GM19397 (cell line): ENCODE measurements at regions not wholly inside any gene's neighbourhood (a gene's known extent, or its start where the extent isn't known, plus 50 kb on each side); places are given as distances from the start of the nearest gene placed in this dataset.
"Not testable (repeated sequence)": the region's sequence is repeated elsewhere in the genome, so short reads cannot be mapped to it uniquely, and the experiment has no call there.

ENCODE experiments used
- ATAC-seq: cut with Tn5 transposase; IDR thresholded peaks from one replicate; pipeline ENCODE4 v1.9.1; 2021; ENCODE audit warnings: mild to moderate bottlenecking, moderate library complexity; ENCODE audit not compliant: unreplicated experiment

DNA sequence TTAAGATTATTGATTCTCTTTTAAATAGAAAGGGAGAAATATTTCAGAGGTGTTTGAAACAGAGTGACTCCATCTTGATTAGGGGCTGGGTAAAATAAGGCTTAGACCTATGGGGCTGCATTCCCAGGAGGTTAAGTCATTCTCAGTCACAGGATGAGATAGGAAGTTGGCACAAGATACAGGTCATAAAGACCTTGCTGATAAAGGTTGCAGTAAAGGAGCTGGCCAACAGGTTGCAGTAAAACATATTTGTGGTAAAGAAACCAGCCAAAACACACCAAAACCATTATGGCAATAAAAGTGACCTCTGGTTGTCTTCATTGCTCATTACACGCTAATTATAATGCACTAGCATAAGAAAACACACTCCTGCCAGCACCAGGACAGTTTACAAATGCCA lies 165.0 kb downstream of the SPIN4 start:
- no peak for ATAC-seq

GRCh38 chrX:63179852-63180251 lies 171.3 kb downstream of the SPIN4 start:
- not testable (repeated sequence) for ATAC-seq

GRCh38 chrX:63176578-63176977 lies 174.6 kb downstream of the SPIN4 start:
- ATAC-seq = not testable (repeated sequence)

DNA sequence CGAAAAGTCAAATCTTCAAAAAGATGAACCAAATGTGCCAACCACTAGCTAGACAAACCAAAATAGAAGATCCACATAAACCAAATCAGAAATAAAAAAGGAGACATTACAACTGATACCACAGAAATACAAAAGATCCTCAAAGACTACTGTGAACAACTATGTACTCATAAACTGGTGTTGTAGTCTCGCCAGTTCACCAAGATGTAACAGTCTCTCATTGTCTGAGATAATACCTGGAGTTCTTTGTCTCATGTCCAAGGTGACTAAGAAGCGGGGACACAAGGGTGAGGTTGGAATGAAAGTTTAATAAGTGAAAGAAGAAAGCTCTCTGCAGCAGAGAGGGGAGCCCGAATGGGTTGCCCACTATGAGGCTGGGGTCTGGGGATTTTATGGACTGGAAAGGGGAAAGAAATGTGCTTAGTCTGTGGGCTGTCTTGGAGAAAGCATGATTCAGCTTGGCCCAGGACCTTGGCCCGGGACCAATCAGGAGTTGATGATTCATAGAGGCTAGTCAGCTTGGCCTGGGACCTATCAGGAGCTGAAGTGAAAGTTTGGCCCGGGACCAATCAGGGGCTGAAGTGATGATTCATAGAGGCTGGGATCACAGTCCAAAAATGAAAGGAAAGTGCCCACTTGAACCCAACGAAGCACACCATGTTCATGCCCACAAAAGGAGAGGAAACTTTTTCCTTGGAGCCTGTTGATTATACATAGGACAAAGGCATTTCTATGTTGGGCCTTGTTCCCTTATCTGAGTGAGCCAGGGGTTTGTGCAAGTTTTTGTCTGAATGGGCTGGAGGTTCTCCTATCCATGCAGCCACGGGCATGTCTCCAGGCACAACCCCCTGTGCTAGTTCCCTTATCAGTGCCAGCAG lies 177.1 kb downstream of the SPIN4 start:
- not testable (repeated sequence) for ATAC-seq

GRCh38 chrX:63169416-63169815 lies 181.7 kb downstream of the SPIN4 start:
- not testable (repeated sequence) for ATAC-seq

- ATAC-seq = not testable (repeated sequence)
Measured at GRCh38 chrX:63168949-63169348, 182.2 kb downstream of the SPIN4 start.

- not testable (repeated sequence) for ATAC-seq
Measured at GRCh38 chrX:63167002-63167401, 184.1 kb downstream of the SPIN4 start.

GRCh38 chrX:63160994-63161393 lies 190.1 kb downstream of the SPIN4 start:
- ATAC-seq = not testable (repeated sequence)

- not testable (repeated sequence) for ATAC-seq
Measured at GRCh38 chrX:63160340-63160739, 190.8 kb downstream of the SPIN4 start.

DNA sequence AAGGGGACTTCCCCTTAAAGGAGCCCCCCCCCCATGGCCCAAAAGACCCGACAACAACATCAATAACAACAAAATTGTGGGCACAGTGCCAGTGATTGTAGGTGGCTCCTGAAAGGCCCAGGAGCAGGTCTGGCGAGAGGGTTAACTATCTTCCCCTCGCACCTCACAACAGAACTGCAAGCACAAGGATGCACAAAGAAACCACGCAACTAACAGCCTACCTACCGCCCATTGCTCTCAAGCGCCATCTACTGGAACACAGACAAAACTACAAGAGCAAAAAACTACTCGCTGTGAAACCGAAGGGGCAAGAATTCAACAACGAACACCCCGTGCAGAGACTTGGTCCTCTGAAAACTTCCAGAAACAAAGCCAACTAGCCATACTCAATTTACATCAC lies 205.6 kb downstream of the SPIN4 start:
- not testable (repeated sequence) for ATAC-seq

- ATAC-seq = not testable (repeated sequence)
Measured at GRCh38 chrX:63142588-63142987, 208.5 kb downstream of the SPIN4 start.

GRCh38 chrX:63135859-63136258 lies 215.3 kb downstream of the SPIN4 start:
- ATAC-seq = not testable (repeated sequence)

DNA sequence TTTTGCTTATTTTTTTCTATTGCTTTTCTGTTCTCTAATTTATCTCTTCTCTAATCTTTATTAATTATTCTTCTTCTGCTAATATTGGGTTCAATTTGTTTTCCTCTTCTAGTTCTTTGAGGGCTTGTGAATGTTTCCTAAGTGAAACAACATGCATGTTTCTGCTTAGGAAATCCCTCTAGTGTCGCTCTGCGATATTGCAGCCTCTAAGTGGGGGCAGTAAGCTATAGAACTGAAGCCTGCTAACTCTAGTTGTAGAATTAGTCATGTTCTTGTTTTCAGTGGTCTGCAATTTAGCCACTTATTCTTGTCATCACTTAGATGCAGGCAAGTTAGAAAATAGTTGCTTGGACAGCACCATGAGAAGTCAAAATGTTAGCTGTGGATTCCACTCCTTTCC lies 222.6 kb downstream of the SPIN4 start:
- no peak for ATAC-seq

- ATAC-seq = no peak
Measured at GRCh38 chrX:63115196-63115595, 235.9 kb downstream of the SPIN4 start.

GRCh38 chrX:63101879-63102620 lies 249.1 kb downstream of the SPIN4 start:
- no peak for ATAC-seq

GRCh38 chrX:63058204-63058603 lies 292.9 kb downstream of the SPIN4 start:
- ATAC-seq = no peak

GRCh38 chrX:63050225-63050624 lies 300.9 kb downstream of the SPIN4 start:
- no peak for ATAC-seq

DNA sequence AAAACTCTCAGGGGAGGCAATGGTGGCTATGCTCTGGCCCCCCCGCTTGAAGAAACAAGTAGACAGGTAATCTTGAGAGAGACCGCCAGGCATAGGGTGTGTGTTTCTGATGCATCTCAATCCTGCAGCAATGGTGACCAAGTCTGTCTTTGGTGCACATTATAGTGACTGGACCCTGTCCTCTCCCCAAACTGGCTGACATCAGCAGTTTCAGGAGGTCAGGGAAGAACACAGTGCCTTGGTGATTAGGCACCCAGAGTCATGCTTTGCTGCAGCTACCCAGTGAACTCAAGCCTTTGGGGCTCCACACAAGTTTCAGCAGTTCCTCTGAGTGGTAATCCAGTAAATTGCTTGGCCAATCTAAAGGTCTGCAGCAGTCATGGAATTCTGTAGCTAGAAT lies 318.3 kb downstream of the SPIN4 start:
- no peak for ATAC-seq

DNA sequence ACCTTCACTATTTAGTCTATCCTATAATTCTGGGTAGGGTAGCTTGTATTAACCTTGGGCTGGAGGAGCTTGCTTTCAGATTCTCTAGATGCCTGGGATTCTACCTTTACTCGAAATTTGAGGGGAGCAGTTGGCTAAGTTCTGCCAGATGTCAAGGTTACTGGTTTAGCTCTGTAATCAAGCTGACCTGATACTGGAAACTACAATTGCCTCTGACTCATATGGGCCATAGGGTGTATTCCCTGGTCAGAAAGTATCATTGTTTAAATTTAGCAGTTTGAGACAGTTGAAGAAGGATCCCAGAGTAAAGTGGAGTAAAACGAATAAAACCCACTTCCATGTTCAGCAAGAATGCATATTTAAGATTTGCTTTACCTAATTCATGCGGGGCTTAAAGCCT lies 337.6 kb downstream of the SPIN4 start:
- no peak for ATAC-seq

GRCh38 chrX:63012574-63012973 lies 338.6 kb downstream of the SPIN4 start:
- no peak for ATAC-seq

GRCh38 chrX:63000196-63000595 lies 350.9 kb downstream of the SPIN4 start:
- not testable (repeated sequence) for ATAC-seq
